ENCODE measurements at regions not wholly inside any gene's neighbourhood (a gene's known extent, or its start where the extent isn't known, plus 50 kb on each side); places are given as distances from the start of the nearest gene placed in this dataset.

- Histone ChIP-seq H3K36me3 (no peaks in the 10 kb centered on the region), H3K27me3 (no peaks in the 10 kb centered on the region), H3K4me3 (no peak overlapping the region), H3K27ac (no peak overlapping the region), H3K4me1 (no peaks in the 10 kb centered on the region), H3K9me3 (peaks cover 0 to 3% (median 0%) of the 10 kb centered on the region in 4 donors)
- intact Hi-C loops (cut with DNase I) = no loop called here
- WGBS, 2 donors = 83 to 87% methylated on average over 10 of the region's 10 CpGs
- no peak for DNase-seq
- no peak for TF ChIP-seq POLR2AphosphoS5 (IDR thresholded peaks at IDR 0.05)
- TF ChIP-seq EP300 (IDR thresholded peaks at IDR 0.05) = no peak
- no peak for TF ChIP-seq CTCF (IDR thresholded peaks at IDR 0.05)
- TF ChIP-seq POLR2A (IDR thresholded peaks at IDR 0.05) = no peak
These were observed 59.4 kb upstream of the CD83 start for GRCh38 chr6:14058029-14058695.

DNA sequence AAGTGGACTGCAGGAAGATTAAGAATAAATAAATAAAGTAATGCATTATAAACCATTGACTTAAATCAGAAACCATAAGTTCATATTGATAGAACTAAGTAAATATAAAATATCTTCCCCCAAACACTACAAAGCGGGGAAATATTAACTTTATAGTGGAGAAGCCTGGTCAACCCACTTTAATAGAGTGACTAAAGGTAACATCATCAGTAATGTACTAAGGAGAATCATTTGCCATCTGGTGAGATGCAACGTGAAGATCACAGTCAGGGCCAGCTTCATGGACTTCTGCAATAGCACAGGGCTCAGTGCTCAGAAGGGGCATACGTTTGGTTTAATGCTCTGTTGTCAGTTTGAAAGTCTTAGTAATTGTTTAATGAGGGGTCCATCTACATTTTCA is 58.8 kb upstream of the CD83 start:
- H3K4me1 ChIP-seq = no peaks in the 10 kb centered on the region
- WGBS, 2 donors = 79 to 91% methylated on average over 3 of the region's 3 CpGs
- no peak for TF ChIP-seq POLR2AphosphoS5 (IDR thresholded peaks at IDR 0.05)
- no peak for TF ChIP-seq EP300 (IDR thresholded peaks at IDR 0.05)
- no peak for TF ChIP-seq POLR2A (IDR thresholded peaks at IDR 0.05)
- no peak for TF ChIP-seq CTCF (IDR thresholded peaks at IDR 0.05)
- H3K36me3 ChIP-seq = no peaks in the 10 kb centered on the region
- H3K4me3 ChIP-seq = no peak overlapping the region
- DNase-seq = no peak
- no peaks in the 10 kb centered on the region for H3K27me3 ChIP-seq
- intact Hi-C loops (cut with DNase I) = no loop called here
- peaks cover 0 to 3% (median 0%) of the 10 kb centered on the region in 4 donors for H3K9me3 ChIP-seq
- no peak overlapping the region for H3K27ac ChIP-seq

- WGBS, 2 donors = 55 to 78% methylated on average over 10 of the region's 10 CpGs
- intact Hi-C loops (cut with DNase I) = loop anchor here (10.0 kb wide), 1 partner anchor 725 kb away; no protein-coding TSS in a partner anchor
These were observed 57.7 kb upstream of the CD83 start for GRCh38 chr6:14059791-14060436.

DNA sequence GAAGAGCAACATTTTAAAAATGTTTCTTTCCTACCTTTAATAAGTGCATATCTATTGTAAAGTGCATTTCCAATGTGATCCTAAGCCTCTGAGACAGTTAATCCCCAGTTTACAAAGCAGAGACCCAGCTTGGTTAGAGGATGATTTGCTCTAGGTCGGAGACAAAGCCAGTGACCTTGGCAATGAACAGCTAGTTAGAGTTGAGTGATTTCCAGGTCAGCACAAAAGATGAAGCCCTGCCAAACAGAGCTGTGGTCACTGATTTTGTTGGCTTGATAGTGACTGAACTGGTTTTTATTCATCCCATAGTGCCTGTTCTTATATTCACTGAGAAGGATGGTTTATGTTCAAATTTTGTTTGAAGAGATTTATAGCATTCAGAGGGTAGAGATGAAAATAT is 56.6 kb upstream of the CD83 start:
- no peaks in the 10 kb centered on the region for H3K27me3 ChIP-seq

More at GRCh38 chr6:14059791-14060436, 57.7 kb upstream of the CD83 start:
- no peaks in the 10 kb centered on the region for H3K36me3 ChIP-seq
- no peaks in the 10 kb centered on the region for H3K4me1 ChIP-seq
- H3K27ac ChIP-seq = no peak overlapping the region
- no peak overlapping the region for H3K4me3 ChIP-seq
- DNase-seq = no peak
- H3K9me3 ChIP-seq = peaks cover 0 to 3% (median 0%) of the 10 kb centered on the region in 4 donors
- no peaks in the 10 kb centered on the region for H3K27me3 ChIP-seq
- TF ChIP-seq CTCF (IDR thresholded peaks at IDR 0.05) = no peak
- no peak for TF ChIP-seq POLR2A (IDR thresholded peaks at IDR 0.05)
- TF ChIP-seq POLR2AphosphoS5 (IDR thresholded peaks at IDR 0.05) = no peak
- no peak for TF ChIP-seq EP300 (IDR thresholded peaks at IDR 0.05)

DNA sequence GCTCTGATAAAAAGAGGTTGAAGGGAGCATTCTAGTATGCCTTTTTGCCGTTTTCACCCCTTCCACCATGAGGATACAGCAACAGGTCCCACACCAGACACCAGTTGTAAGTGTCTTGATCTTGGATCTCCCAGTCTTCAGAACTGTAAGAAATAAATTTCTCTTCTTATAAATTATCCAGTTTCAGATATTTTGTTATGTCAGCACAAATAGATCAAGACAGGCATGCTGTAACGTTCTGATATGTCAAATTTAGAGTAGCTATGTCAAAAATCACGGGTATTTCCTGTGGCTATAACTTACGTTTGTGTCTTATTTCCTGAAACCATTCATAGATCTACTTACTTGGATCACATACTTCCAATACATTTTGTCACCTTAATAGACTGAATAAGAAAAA is 55.9 kb upstream of the CD83 start:
- Histone ChIP-seq H3K9me3 (peaks cover 0 to 3% (median 0%) of the 10 kb centered on the region in 4 donors), H3K27ac (no peak overlapping the region), H3K27me3 (no peaks in the 10 kb centered on the region), H3K4me1 (no peaks in the 10 kb centered on the region), H3K4me3 (no peak overlapping the region), H3K36me3 (no peaks in the 10 kb centered on the region)
- TF ChIP-seq POLR2AphosphoS5 (IDR thresholded peaks at IDR 0.05) (no peak), POLR2A (IDR thresholded peaks at IDR 0.05) (no peak), CTCF (IDR thresholded peaks at IDR 0.05) (no peak), EP300 (IDR thresholded peaks at IDR 0.05) (no peak)
- 77% methylated on average over 4 of the region's 4 CpGs for whole genome bisulfite sequencing, 2 donors
- intact Hi-C loops (cut with DNase I) = loop anchor here (10.0 kb wide), 1 partner anchor 727 kb away; no protein-coding TSS in a partner anchor
- no peak for DNase-seq

More for the DNA sequence above, 56.6 kb upstream of the CD83 start:
- Histone ChIP-seq H3K36me3 (no peaks in the 10 kb centered on the region), H3K27ac (no peak overlapping the region), H3K4me1 (no peaks in the 10 kb centered on the region), H3K4me3 (no peak overlapping the region), H3K9me3 (peaks cover 0 to 3% (median 0%) of the 10 kb centered on the region in 4 donors)
- no peak for DNase-seq
- 43 to 63% methylated on average over 1 of the region's 1 CpG for WGBS, 2 donors
- intact Hi-C loops (cut with DNase I) = loop anchor here (10.0 kb wide), 1 partner anchor 726 kb away; no protein-coding TSS in a partner anchor
- no peak for TF ChIP-seq POLR2AphosphoS5 (IDR thresholded peaks at IDR 0.05)
